HepG2 (cell line): ENCODE measurements at regions not wholly inside any gene's neighbourhood (a gene's known extent, or its start where the extent isn't known, plus 50 kb on each side); places are given as distances from the start of the nearest gene placed in this dataset.

ENCODE experiments used
- ATF3 ChIP-seq: sonication (generic); formaldehyde crosslinking; IDR thresholded peaks from 2 replicates; pipeline ENCODE4 v1.4.0; 2020; ENCODE audit warnings: missing genetic modification reagents
- CENPX ChIP-seq: sonication (generic); formaldehyde crosslinking; IDR thresholded peaks from 2 replicates; pipeline ENCODE4 v1.9.0; 2021; ENCODE audit warnings: mild to moderate bottlenecking, missing genetic modification reagents, moderate library complexity
- DNMT3B ChIP-seq: conservative IDR thresholded peaks from 2 replicates; pipeline ENCODE4 v1.6.1; 2016; ENCODE audit warnings: missing biosample characterization, control low read depth
- GABPA ChIP-seq, 2 experiments: IDR thresholded peaks; 2 replicates each; pipeline ENCODE4 v1.6.1; 2011 to 2016; ENCODE audit warnings: low read depth in 2 of 2, low read length in 1 of 2, missing biosample characterization in 1 of 2, missing genetic modification characterization in 1 of 2
- GTF3A ChIP-seq: sonication (generic); formaldehyde crosslinking; conservative IDR thresholded peaks from 2 replicates; pipeline ENCODE4 v1.4.0; 2020; ENCODE audit warnings: mild to moderate bottlenecking, missing genetic modification reagents
- HMG20B ChIP-seq: conservative IDR thresholded peaks from 2 replicates; pipeline ENCODE4 v1.6.1; 2016; ENCODE audit warnings: missing genetic modification reagents, missing compliant biosample characterization
- JUND ChIP-seq: sonication (generic); formaldehyde crosslinking; IDR thresholded peaks from 2 replicates; pipeline ENCODE4 v1.8.0; 2022; ENCODE audit warnings: mild to moderate bottlenecking, missing genetic modification reagents
- KLF9 ChIP-seq: IDR thresholded peaks from 2 replicates; pipeline ENCODE4 v1.6.1; 2016; ENCODE audit warnings: low read depth
- SALL1 ChIP-seq: sonication (generic); formaldehyde crosslinking; IDR thresholded peaks from 2 replicates; pipeline ENCODE4 v1.8.0; 2022; ENCODE audit warnings: mild to moderate bottlenecking, missing genetic modification reagents
- SATB2 ChIP-seq: sonication (generic); formaldehyde crosslinking; IDR thresholded peaks from 2 replicates; pipeline ENCODE4 v1.5.0; 2020; ENCODE audit warnings: missing genetic modification reagents
- YY1 ChIP-seq: IDR thresholded peaks from 2 replicates; pipeline ENCODE4 v1.6.1; 2011; ENCODE audit warnings: low read length, low read depth, moderate library complexity, mild to moderate bottlenecking; ENCODE audit not compliant: insufficient read depth, insufficient replicate concordance
- ZKSCAN1 ChIP-seq: fragments of 150-350 bp; IDR thresholded peaks from 2 replicates; pipeline ENCODE4 v1.6.1; 2014; ENCODE audit warnings: low read length
- ZNF234 ChIP-seq: sonication (generic); formaldehyde crosslinking; conservative IDR thresholded peaks from 2 replicates; pipeline ENCODE4 v1.5.1; 2020; ENCODE audit warnings: mild to moderate bottlenecking, missing genetic modification reagents
- ZNF264 ChIP-seq: sonication (generic); formaldehyde crosslinking; IDR thresholded peaks from 2 replicates; pipeline ENCODE4 v1.4.0; 2020; ENCODE audit warnings: missing genetic modification reagents
- ZNF318 ChIP-seq: sonication (generic); formaldehyde crosslinking; IDR thresholded peaks from 2 replicates; pipeline ENCODE4 v1.4.0; 2020; ENCODE audit warnings: mild to moderate bottlenecking, missing genetic modification reagents
- ZNF615 ChIP-seq: sonication (generic); formaldehyde crosslinking; IDR thresholded peaks from 2 replicates; pipeline ENCODE4 v1.5.0; 2020; ENCODE audit warnings: mild to moderate bottlenecking, missing genetic modification reagents, borderline replicate concordance
- ZNF790 ChIP-seq: sonication (generic); formaldehyde crosslinking; IDR thresholded peaks from 2 replicates; pipeline ENCODE4 v1.8.0; 2022; ENCODE audit warnings: missing genetic modification reagents, mild to moderate bottlenecking, borderline replicate concordance
- ZNF839 ChIP-seq: sonication (generic); formaldehyde crosslinking; IDR thresholded peaks from 2 replicates; pipeline ENCODE4 v1.4.0; 2020; ENCODE audit warnings: missing genetic modification reagents, mild to moderate bottlenecking, borderline replicate concordance
- ZNF891 ChIP-seq: sonication (generic); formaldehyde crosslinking; IDR thresholded peaks from 2 replicates; pipeline ENCODE4 v1.5.0; 2020; ENCODE audit warnings: mild to moderate bottlenecking, missing genetic modification reagents
- ZSCAN30 ChIP-seq: sonication (generic); formaldehyde crosslinking; IDR thresholded peaks from 2 replicates; pipeline ENCODE4 v1.5.0; 2020; ENCODE audit warnings: mild to moderate bottlenecking, missing genetic modification reagents
- TF ChIP-seq, protein P1 (sequence below): IDR thresholded peaks from 2 replicates; pipeline ENCODE4 v1.6.1; 2018; ENCODE audit warnings: missing genetic modification reagents
- TF ChIP-seq, protein P2 (sequence below): sonication (generic); formaldehyde crosslinking; IDR thresholded peaks from 2 replicates; pipeline ENCODE4 v1.4.0; 2020; ENCODE audit warnings: missing genetic modification reagents

DNA sequence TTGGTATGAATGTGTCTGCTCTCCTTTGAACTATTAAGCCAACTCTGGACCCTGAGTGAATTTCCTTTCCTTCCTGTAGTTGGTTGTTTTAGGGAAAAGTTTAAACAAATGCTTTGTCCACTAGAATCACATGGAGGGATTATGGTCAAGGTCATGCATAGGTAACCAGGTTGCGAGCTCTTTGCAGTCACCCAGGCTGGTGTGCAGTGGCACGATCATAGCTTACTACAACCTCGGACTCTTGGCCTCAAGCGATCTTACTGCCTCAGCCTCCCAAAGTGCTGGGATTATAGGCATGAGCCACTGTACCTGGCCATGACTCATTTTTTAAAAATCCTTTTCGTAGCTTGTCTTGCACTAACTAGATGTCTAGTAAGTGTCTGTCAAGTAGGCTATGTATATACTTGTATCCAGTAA lies 88.0 kb upstream of the SOX4 start (continued):
- TF ChIP-seq ZNF615 (CRISPR knock-in tag), result no peak
- TF ChIP-seq ZNF891 (CRISPR knock-in tag), result no peak
- no peak for TF ChIP-seq SATB2 (CRISPR knock-in tag)
- TF ChIP-seq HMG20B, result no peak
- TF ChIP-seq YY1, result no peak
- TF ChIP-seq DNMT3B (CRISPR knock-in tag), result no peak
- peak; percentile 100 for TF ChIP-seq SALL1
- TF ChIP-seq ZNF234 (CRISPR knock-in tag), result no peak
- no peak for TF ChIP-seq ZNF839 (CRISPR knock-in tag)
- TF ChIP-seq ZNF264 (CRISPR knock-in tag), result peak; percentile 78
- no peak for TF ChIP-seq ZNF318 (CRISPR knock-in tag)
- peak; percentile 89 for TF ChIP-seq JUND (CRISPR knock-in tag)
- no peak for TF ChIP-seq ZKSCAN1
- no peak for TF ChIP-seq ZNF790 (CRISPR knock-in tag)
- TF ChIP-seq GTF3A (CRISPR knock-in tag), result no peak
- TF ChIP-seq KLF9 (CRISPR knock-in tag), result no peak
- TF ChIP-seq ZSCAN30 (CRISPR knock-in tag), result no peak
- TF ChIP-seq CENPX (CRISPR knock-in tag), result no peak
- peak; percentile 61; the same call in 1 of the 2 replicates for TF ChIP-seq ATF3 (CRISPR knock-in tag)
- TF ChIP-seq, protein P1, sequence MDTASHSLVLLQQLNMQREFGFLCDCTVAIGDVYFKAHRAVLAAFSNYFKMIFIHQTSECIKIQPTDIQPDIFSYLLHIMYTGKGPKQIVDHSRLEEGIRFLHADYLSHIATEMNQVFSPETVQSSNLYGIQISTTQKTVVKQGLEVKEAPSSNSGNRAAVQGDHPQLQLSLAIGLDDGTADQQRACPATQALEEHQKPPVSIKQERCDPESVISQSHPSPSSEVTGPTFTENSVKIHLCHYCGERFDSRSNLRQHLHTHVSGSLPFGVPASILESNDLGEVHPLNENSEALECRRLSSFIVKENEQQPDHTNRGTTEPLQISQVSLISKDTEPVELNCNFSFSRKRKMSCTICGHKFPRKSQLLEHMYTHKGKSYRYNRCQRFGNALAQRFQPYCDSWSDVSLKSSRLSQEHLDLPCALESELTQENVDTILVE (CRISPR knock-in tag), result peak; percentile 50; the same call in 1 of the 2 replicates
- TF ChIP-seq GABPA (IDR thresholded peaks at IDR 0.05; ENCODE audit: low read depth, low read length), result no peak
- TF ChIP-seq GABPA (CRISPR knock-in tag; IDR thresholded peaks at IDR 0.05; ENCODE audit: low read depth), result peak; percentile 52
- TF ChIP-seq, protein P2, sequence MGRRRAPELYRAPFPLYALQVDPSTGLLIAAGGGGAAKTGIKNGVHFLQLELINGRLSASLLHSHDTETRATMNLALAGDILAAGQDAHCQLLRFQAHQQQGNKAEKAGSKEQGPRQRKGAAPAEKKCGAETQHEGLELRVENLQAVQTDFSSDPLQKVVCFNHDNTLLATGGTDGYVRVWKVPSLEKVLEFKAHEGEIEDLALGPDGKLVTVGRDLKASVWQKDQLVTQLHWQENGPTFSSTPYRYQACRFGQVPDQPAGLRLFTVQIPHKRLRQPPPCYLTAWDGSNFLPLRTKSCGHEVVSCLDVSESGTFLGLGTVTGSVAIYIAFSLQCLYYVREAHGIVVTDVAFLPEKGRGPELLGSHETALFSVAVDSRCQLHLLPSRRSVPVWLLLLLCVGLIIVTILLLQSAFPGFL, result no peak
